B cell (primary cell): ENCODE measurements at regions not wholly inside any gene's neighbourhood (a gene's known extent, or its start where the extent isn't known, plus 50 kb on each side); places are given as distances from the start of the nearest gene placed in this dataset.

Experiments
- ATAC-seq: fragments of 200-7000 bp; cut with Tn5 transposase; one replicate; pipeline ENCODE4 v1.10.0; 2021; ENCODE audit warnings: low read depth, mild to moderate bottlenecking, moderate number of reproducible peaks, moderate library complexity
- CTCF ChIA-PET: fragments of 350-600 bp; sonication (Branson Sonifier 250); formaldehyde crosslinking; loops from one replicate; lab custom pipeline; 2021; ENCODE audit warnings: antibody characterized with exemption, inconsistent platforms; lab: Charles Lee
- POLR2A ChIA-PET: fragments of 350-600 bp; sonication (Branson Sonifier 250); formaldehyde crosslinking; loops from one replicate; lab custom pipeline; 2021; ENCODE audit warnings: antibody characterized with exemption; lab: Charles Lee
- DNase-seq: peaks from one replicate; pipeline ENCODE4 v3.0.0; 2013
- H2AFZ ChIP-seq: 2 replicates; pipeline ENCODE4 v1.6.1; 2012; ENCODE audit warnings: mild to moderate bottlenecking, low read depth, low read length; ENCODE audit not compliant: insufficient read depth, poor library complexity, severe bottlenecking
- H3K27ac ChIP-seq, 2 donors: 1 replicate in 1 of 2; 2 replicates in 1 of 2; pipeline ENCODE4 v1.5.1; 2012 to 2013; ENCODE audit warnings: low read length in 2 of 2, mild to moderate bottlenecking in 2 of 2, moderate library complexity in 1 of 2
- H3K27me3 ChIP-seq, 4 experiments: fragments of 200-600 bp in 1 of 4; sonication (generic) in 1 of 4; replicated peaks in 1 of 4; 1 replicate in 2 of 4; 2 replicates in 2 of 4; pipeline versions ENCODE4 v1.6.1 to v1.7.0; 2013 to 2016; ENCODE audit warnings: low read length in 3 of 4, mild to moderate bottlenecking in 2 of 4, mixed read lengths in 1 of 4, moderate library complexity in 1 of 4; ENCODE audit not compliant: insufficient read depth in 4 of 4, control insufficient read depth in 3 of 4; ENCODE audit errors: control extremely low read depth in 1 of 4
- H3K36me3 ChIP-seq, 2 experiments: replicated peaks in 1 of 2; 1 replicate in 1 of 2; 2 replicates in 1 of 2; pipeline versions ENCODE4 v1.6.1 to v1.7.1; 2013; ENCODE audit warnings: low read length in 1 of 2; ENCODE audit not compliant: insufficient read depth in 2 of 2, control insufficient read depth in 1 of 2; ENCODE audit errors: control extremely low read depth in 1 of 2, extremely low read depth in 1 of 2
- H3K4me1 ChIP-seq, 2 donors: fragments of 200-600 bp in 1 of 2; sonication (generic) in 1 of 2; 1 replicate in 1 of 2; 2 replicates in 1 of 2; pipeline versions ENCODE4 v1.5.1 to v1.6.1; 2013 to 2017; ENCODE audit warnings: low read length in 2 of 2; ENCODE audit not compliant: control insufficient read depth in 2 of 2, insufficient read depth in 2 of 2
- H3K4me2 ChIP-seq: replicated peaks from 2 replicates; pipeline ENCODE3; 2012; ENCODE audit warnings: mild to moderate bottlenecking, low read depth, low read length; ENCODE audit not compliant: poor library complexity, severe bottlenecking
- H3K4me3 ChIP-seq, 5 experiments: fragments of 200-600 bp in 1 of 5; sonication (generic) in 1 of 5; 1 replicate in 3 of 5; 2 replicates in 2 of 5; pipeline versions ENCODE4 v1.5.1 to v1.7.0; 2011 to 2016; ENCODE audit warnings: low read length in 4 of 5, mild to moderate bottlenecking in 4 of 5, low read depth in 2 of 5, control low read depth in 1 of 5, moderate library complexity in 1 of 5; ENCODE audit not compliant: insufficient read depth in 1 of 5; ENCODE audit errors: control extremely low read depth in 1 of 5, extremely low read depth in 1 of 5
- H3K79me2 ChIP-seq: fragments of 200-600 bp; sonication (generic); one replicate; pipeline ENCODE4 v1.6.0; 2016; ENCODE audit warnings: low read length; ENCODE audit not compliant: control insufficient read depth, insufficient read depth
- H3K9ac ChIP-seq: fragments of 200-600 bp; sonication (generic); 2 replicates; pipeline ENCODE4 v1.6.1; 2017; ENCODE audit warnings: mild to moderate bottlenecking, low read length, moderate library complexity
- H3K9me3 ChIP-seq, 3 donors: one replicate each; pipeline versions ENCODE4 v1.6.1 to v1.7.1; 2013; ENCODE audit warnings: low read length in 2 of 3; ENCODE audit not compliant: control insufficient read depth in 2 of 3, insufficient read depth in 1 of 3; ENCODE audit errors: control extremely low read depth in 1 of 3
- H4K20me1 ChIP-seq: 2 replicates; pipeline ENCODE4 v1.6.0; 2012; ENCODE audit warnings: mild to moderate bottlenecking, low read length; ENCODE audit not compliant: insufficient read depth, control insufficient read depth, poor library complexity, severe bottlenecking
- H3K27ac Mint-ChIP-seq: one replicate; pipeline ENCODE4 v1.8.0; 2021; ENCODE audit warnings: mixed read lengths
- H3K27me3 Mint-ChIP-seq: one replicate; pipeline ENCODE4 v1.8.0; 2021; ENCODE audit warnings: mixed read lengths
- H3K4me1 Mint-ChIP-seq: one replicate; pipeline ENCODE4 v1.8.0; 2021; ENCODE audit warnings: mixed read lengths
- H3K4me3 Mint-ChIP-seq: one replicate; pipeline ENCODE4 v1.8.0; 2021; ENCODE audit warnings: mixed read lengths
- H3K9me3 Mint-ChIP-seq: one replicate; pipeline ENCODE4 v1.8.0; 2022; ENCODE audit warnings: mixed read lengths; ENCODE audit not compliant: insufficient read depth
- CTCF ChIP-seq: fragments of 200-600 bp; IDR thresholded peaks from one replicate; pipeline ENCODE4 v1.8.0; 2022; ENCODE audit warnings: antibody characterized with exemption, mild to moderate bottlenecking
- EZH2 ChIP-seq: IDR thresholded peaks from 2 replicates; pipeline ENCODE4 v1.6.1; 2012; ENCODE audit warnings: borderline replicate concordance, low read depth, mild to moderate bottlenecking, moderate library complexity, low read length; ENCODE audit not compliant: insufficient read depth, poor library complexity, severe bottlenecking
- WGBS: methylation state at CpG from one replicate; pipeline ENCODE4 v1.1.5; 2013; ENCODE audit warnings: missing lambda C conversion rate; ENCODE audit not compliant: insufficient coverage; 5-methylcytosine and 5-hydroxymethylcytosine counted together
- intact Hi-C: fragments of 100-400 bp; cut with micrococcal nuclease; formaldehyde crosslinking; loops from one replicate; pipeline ENCODE4 v1.10.0; 2022

GRCh38 chr2:103527278-103527677 lies 765.4 kb downstream of the TMEM182 start:
- Histone ChIP-seq H3K4me1 (no peaks in the 10 kb centered on the region), H2AFZ (no peak overlapping the region), H3K27me3 (no peaks in the 10 kb centered on the region), H3K9me3 (peaks cover 0 to 5% (median 0%) of the 10 kb centered on the region in 3 donors), H3K4me2 (no peak overlapping the region), H3K79me2 (no peaks in the 10 kb centered on the region), H3K9ac (no peak overlapping the region), H3K27ac (no peak overlapping the region), H3K36me3 (no peaks in the 10 kb centered on the region), H3K4me3 (no peak overlapping the region), H4K20me1 (no peaks in the 10 kb centered on the region)
- ChIA-PET CTCF (no interaction called here), POLR2A (no interaction called here)
- DNase-seq (no peak), ATAC-seq (no peak)
- Mint-ChIP-seq H3K4me3 (no peak overlapping the region), H3K27me3 (no peaks in the 10 kb centered on the region), H3K27ac (no peak overlapping the region), H3K4me1 (no peaks in the 10 kb centered on the region), H3K9me3 (peaks cover 7% of the 10 kb centered on the region)
- intact Hi-C loops, result no loop called here
- 29% methylated on average over 1 of the region's 3 CpGs for WGBS
- TF ChIP-seq EZH2 (no peak), CTCF (no peak)

GRCh38 chr2:103529798-103530502 lies 768.1 kb downstream of the TMEM182 start:
- H3K9ac ChIP-seq, result no peak overlapping the region
- no peak overlapping the region for H3K4me2 ChIP-seq
- H3K9me3 ChIP-seq, result peaks cover 0 to 7% (median 0%) of the 10 kb centered on the region in 3 donors
- Mint-ChIP-seq H3K27me3 (no peaks in the 10 kb centered on the region), H3K4me3 (no peak overlapping the region), H3K9me3 (peaks cover 9% of the 10 kb centered on the region), H3K4me1 (no peaks in the 10 kb centered on the region), H3K27ac (no peak overlapping the region)
- no peak overlapping the region for H3K27ac ChIP-seq
- no peaks in the 10 kb centered on the region for H3K27me3 ChIP-seq
- no peaks in the 10 kb centered on the region for H3K36me3 ChIP-seq
- POLR2A ChIA-PET, result no interaction called here
- no peaks in the 10 kb centered on the region for H3K79me2 ChIP-seq
- DNase-seq, result no peak
- CTCF ChIA-PET, result no interaction called here
- intact Hi-C loops, result no loop called here
- no peaks in the 10 kb centered on the region for H3K4me1 ChIP-seq
- no peak overlapping the region for H2AFZ ChIP-seq
- ATAC-seq, result no peak
- no peaks in the 10 kb centered on the region for H4K20me1 ChIP-seq
- WGBS, result 92% methylated on average over 4 of the region's 5 CpGs
- TF ChIP-seq CTCF (no peak), EZH2 (no peak)
- H3K4me3 ChIP-seq, result no peak overlapping the region
